ENCODE measurements at regions not wholly inside any gene's neighbourhood (a gene's known extent, or its start where the extent isn't known, plus 50 kb on each side); places are given as distances from the start of the nearest gene placed in this dataset.

- TF ChIP-seq PATZ1 (CRISPR knock-in tag; IDR thresholded peaks at IDR 0.05; ENCODE audit: borderline replicate concordance) (no peak), ARNTL (CRISPR knock-in tag; IDR thresholded peaks at IDR 0.05; ENCODE audit: borderline replicate concordance, low read depth) (no peak), RARB (CRISPR knock-in tag; IDR thresholded peaks at IDR 0.05) (no peak)
These were observed 1493.5 kb upstream of the DEFB115 start for GRCh38 chr20:29763821-29764511.

Measured in SK-N-SH treated with all-trans-retinoic acid at 6 μM for 48 hours (cell line).